HepG2 (cell line): ENCODE measurements at regions not wholly inside any gene's neighbourhood (a gene's known extent, or its start where the extent isn't known, plus 50 kb on each side); places are given as distances from the start of the nearest gene placed in this dataset.

ENCODE experiments used
- ATAC-seq: fragments of 200-7000 bp; cut with Tn5 transposase; 3 replicates; pipeline ENCODE4 v1.9.1; 2020; ENCODE audit warnings: mild to moderate bottlenecking, moderate library complexity
- BruUV-seq: library from RNA; stranded (reverse); fragments of 400-500 nt; replicated peaks from 2 replicates; lab custom pipeline; 2021; lab: Mats Ljungman, UMichigan
- CTCF ChIA-PET: fragments of 300-600 bp; formaldehyde crosslinking; extraction: SDS; loops from one replicate; lab custom pipeline; 2021; ENCODE audit warnings: low total read pairs, inconsistent platforms, low intra/inter-chr PET ratio; lab: Yijun Ruan, JAX
- POLR2A ChIA-PET: fragments of 350-600 bp; sonication (Branson Sonifier 250); formaldehyde crosslinking; loops from one replicate; lab custom pipeline; 2020; ENCODE audit warnings: antibody characterized with exemption, inconsistent platforms; lab: Yijun Ruan, JAX
- DNase-seq: peaks from one replicate; pipeline ENCODE4 v3.0.0-alpha.2; 2015; ENCODE audit warnings: low spot score
- FAIRE-seq: peaks from 3 replicates; lab custom pipeline; 2011; peaks lifted over from hg19 to GRCh38; lab: Jason Lieb, UNC
- H2AFZ ChIP-seq: one replicate; pipeline ENCODE4 v1.6.1; 2011; ENCODE audit warnings: low read length, inconsistent platforms
- H3K27ac ChIP-seq: fragments of 300-600 bp; 3 replicates; pipeline ENCODE4 v1.8.0; 2011; ENCODE audit warnings: mixed run types, mild to moderate bottlenecking, mixed read lengths, low read length, inconsistent platforms; ENCODE audit not compliant: insufficient read depth; ENCODE audit errors: extremely low read length
- H3K27me3 ChIP-seq, 2 experiments: fragments of 200-600 bp in 1 of 2; 2 replicates in 1 of 2; 3 replicates in 1 of 2; pipeline versions ENCODE4 v1.6.0 to v1.8.0; 2011; ENCODE audit warnings: low read length in 2 of 2, mild to moderate bottlenecking in 2 of 2, moderate library complexity in 2 of 2, inconsistent platforms in 1 of 2; ENCODE audit not compliant: insufficient read depth in 2 of 2, control insufficient read depth in 1 of 2
- H3K36me3 ChIP-seq, 2 experiments: fragments of 200-600 bp in 1 of 2; replicated peaks in 1 of 2; 2 replicates in 1 of 2; 3 replicates in 1 of 2; pipeline versions ENCODE4 v1.5.1 to v1.8.0; 2011; ENCODE audit warnings: low read length in 2 of 2, inconsistent platforms in 1 of 2; ENCODE audit not compliant: insufficient read depth in 2 of 2, control insufficient read depth in 1 of 2
- H3K4me1 ChIP-seq: 2 replicates; pipeline ENCODE4 v1.5.1; 2012; ENCODE audit warnings: low read length, inconsistent platforms; ENCODE audit not compliant: insufficient read depth
- H3K4me2 ChIP-seq: 2 replicates; pipeline ENCODE4 v1.6.0; 2011; ENCODE audit warnings: low read depth, low read length, inconsistent platforms
- H3K4me3 ChIP-seq, 3 experiments: fragments of 200-600 bp in 1 of 3; sonication (generic), shearing (Covaris generic) in 1 of 3; replicated peaks in 1 of 3; 2 replicates each; pipeline ENCODE4 v1.5.1; 2011 to 2016; ENCODE audit warnings: low read length in 3 of 3, inconsistent platforms in 2 of 3, low read depth in 2 of 3, mild to moderate bottlenecking in 2 of 3, control low read depth in 1 of 3, mixed read lengths in 1 of 3; ENCODE audit not compliant: insufficient read depth in 1 of 3
- H3K79me2 ChIP-seq: one replicate; pipeline ENCODE4 v1.6.1; 2011; ENCODE audit warnings: low read length, inconsistent platforms; ENCODE audit not compliant: insufficient read depth
- H3K9ac ChIP-seq: 2 replicates; pipeline ENCODE4 v1.6.0; 2011; ENCODE audit warnings: mild to moderate bottlenecking, low read depth, low read length, inconsistent platforms; ENCODE audit not compliant: insufficient read depth
- H3K9me3 ChIP-seq: 2 replicates; pipeline ENCODE4 v1.5.1; 2012; ENCODE audit warnings: mild to moderate bottlenecking, low read length
- H4K20me1 ChIP-seq: 2 replicates; pipeline ENCODE4 v1.6.0; 2011; ENCODE audit warnings: inconsistent platforms, mild to moderate bottlenecking, low read length, moderate library complexity; ENCODE audit not compliant: insufficient read depth
- ATF1 ChIP-seq: IDR thresholded peaks from 2 replicates; pipeline ENCODE4 v1.6.1; 2016; ENCODE audit warnings: mild to moderate bottlenecking, control low read depth
- CBX5 ChIP-seq: sonication (generic); formaldehyde crosslinking; IDR thresholded peaks from 2 replicates; pipeline ENCODE4 v1.4.0; 2020; ENCODE audit warnings: missing genetic modification reagents, borderline replicate concordance
- CEBPB ChIP-seq: IDR thresholded peaks from 2 replicates; pipeline ENCODE4 v1.6.1; 2011; ENCODE audit warnings: low read depth, low read length, improper control_type of control experiment, borderline replicate concordance
- ETV6 ChIP-seq: sonication (generic); formaldehyde crosslinking; conservative IDR thresholded peaks from 2 replicates; pipeline ENCODE4 v1.4.0; 2020; ENCODE audit warnings: missing genetic modification reagents
- KAT8 ChIP-seq: IDR thresholded peaks from 2 replicates; pipeline ENCODE4 v1.6.1; 2016; ENCODE audit warnings: missing genetic modification reagents, missing compliant biosample characterization
- KLF11 ChIP-seq: IDR thresholded peaks from 2 replicates; pipeline ENCODE4 v1.6.1; 2016; ENCODE audit warnings: missing compliant biosample characterization
- NCOA2 ChIP-seq: sonication (generic); formaldehyde crosslinking; IDR thresholded peaks from 2 replicates; pipeline ENCODE4 v1.8.0; 2022; ENCODE audit warnings: inconsistent platforms
- THAP11 ChIP-seq: IDR thresholded peaks from 2 replicates; pipeline ENCODE4 v1.6.1; 2016; ENCODE audit warnings: missing biosample characterization, missing genetic modification reagents
- ZNF230 ChIP-seq: sonication (generic); formaldehyde crosslinking; IDR thresholded peaks from 2 replicates; pipeline ENCODE4 v1.4.0; 2020; ENCODE audit warnings: mild to moderate bottlenecking, missing genetic modification reagents
- ZNF260 ChIP-seq: sonication (generic); formaldehyde crosslinking; IDR thresholded peaks from 2 replicates; pipeline ENCODE4 v1.4.0; 2020; ENCODE audit warnings: missing genetic modification reagents, low read depth, mild to moderate bottlenecking, borderline replicate concordance
- ZNF326 ChIP-seq: sonication (generic); formaldehyde crosslinking; IDR thresholded peaks from 2 replicates; pipeline ENCODE4 v1.4.0; 2020; ENCODE audit warnings: missing genetic modification reagents, borderline replicate concordance
- ZNF484 ChIP-seq: sonication (generic); formaldehyde crosslinking; IDR thresholded peaks from 2 replicates; pipeline ENCODE4 v1.5.1; 2020; ENCODE audit warnings: mild to moderate bottlenecking, low read depth, missing genetic modification reagents, borderline replicate concordance
- ZNF788 ChIP-seq: sonication (generic); formaldehyde crosslinking; IDR thresholded peaks from 2 replicates; pipeline ENCODE4 v1.5.0; 2020; ENCODE audit warnings: mild to moderate bottlenecking, missing genetic modification reagents, borderline replicate concordance
- ZSCAN12 ChIP-seq: sonication (generic); formaldehyde crosslinking; IDR thresholded peaks from 2 replicates; pipeline ENCODE4 v1.9.0; 2021; ENCODE audit warnings: mild to moderate bottlenecking, missing genetic modification reagents
- WGBS: methylation state at CpG from one replicate; pipeline ENCODE4 v1.1.6; 2017; ENCODE audit warnings: low lambda C conversion rate; 5-methylcytosine and 5-hydroxymethylcytosine counted together
- in situ Hi-C: cut with HindIII; loops from 2 replicates; pipeline ENCODE4 v1.10.0; 2017; ENCODE audit warnings: low pct_unique_long_range_greater_than_20kb; ENCODE audit not compliant: extremely low pct_ligation_motif_present
- intact Hi-C: fragments of 100-400 bp; cut with micrococcal nuclease; formaldehyde crosslinking; loops from one replicate; pipeline ENCODE4 v1.10.0; 2022; ENCODE audit not compliant: unreplicated experiment

DNA sequence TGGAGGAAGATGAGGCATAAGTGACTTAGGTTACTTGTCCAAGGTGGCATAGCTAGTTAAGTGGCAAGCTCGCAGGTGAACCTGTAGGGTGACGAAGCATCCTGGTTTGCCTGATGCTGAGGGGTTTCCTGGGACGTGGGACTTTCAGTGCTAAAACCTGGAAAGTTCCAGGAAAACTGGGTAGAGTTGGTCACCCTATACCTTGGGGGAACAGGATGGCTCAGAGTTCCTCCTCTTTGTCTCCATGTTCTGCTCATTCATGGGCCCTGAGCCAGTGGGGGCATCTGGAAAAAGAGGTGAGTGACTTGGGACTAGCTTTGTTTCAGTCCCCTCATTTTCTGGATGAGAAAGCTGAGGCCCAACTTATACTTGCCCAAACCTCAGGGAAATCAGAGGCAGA lies 268.0 kb upstream of the N4BP1 start:
- in situ Hi-C loops (no loop called here), intact Hi-C loops (no loop called here)
- Histone ChIP-seq H3K4me3 (no peak overlapping the region), H3K4me1 (no peaks in the 10 kb centered on the region), H3K9me3 (no peaks in the 10 kb centered on the region), H2AFZ (no peak overlapping the region), H3K27ac (no peak overlapping the region), H3K9ac (no peak overlapping the region), H3K4me2 (no peak overlapping the region), H4K20me1 (no peaks in the 10 kb centered on the region), H3K36me3 (no peaks in the 10 kb centered on the region), H3K79me2 (no peaks in the 10 kb centered on the region), H3K27me3 (no peaks in the 10 kb centered on the region; a peak in 1 of 5 replicates)
- no peak for FAIRE-seq
- WGBS = 0% methylated on average over 3 of the region's 3 CpGs
- no TSS peak for BruUV-seq
- DNase-seq = no peak
- no peak for ATAC-seq
- TF ChIP-seq KAT8 (CRISPR knock-in tag) = no peak
- TF ChIP-seq ZNF788 (CRISPR knock-in tag) = no peak
- no peak for TF ChIP-seq KLF11 (CRISPR knock-in tag)
- TF ChIP-seq CBX5 = no peak
- no peak for TF ChIP-seq NCOA2 (CRISPR knock-in tag)
- no peak for TF ChIP-seq ZNF260 (CRISPR knock-in tag)
- no peak for TF ChIP-seq ZNF326
- TF ChIP-seq ATF1 = no peak
- TF ChIP-seq ZNF484 = no peak
- no peak for TF ChIP-seq ETV6 (CRISPR knock-in tag)
- TF ChIP-seq CEBPB = no peak
- no peak for TF ChIP-seq ZSCAN12
- no peak for TF ChIP-seq THAP11 (CRISPR knock-in tag)
- TF ChIP-seq ZNF230 (CRISPR knock-in tag) = no peak
- ChIA-PET POLR2A (no interaction called here), CTCF (no interaction called here)
